ENCODE measurements at regions not wholly inside any gene's neighbourhood (a gene's known extent, or its start where the extent isn't known, plus 50 kb on each side); places are given as distances from the start of the nearest gene placed in this dataset.

DNA sequence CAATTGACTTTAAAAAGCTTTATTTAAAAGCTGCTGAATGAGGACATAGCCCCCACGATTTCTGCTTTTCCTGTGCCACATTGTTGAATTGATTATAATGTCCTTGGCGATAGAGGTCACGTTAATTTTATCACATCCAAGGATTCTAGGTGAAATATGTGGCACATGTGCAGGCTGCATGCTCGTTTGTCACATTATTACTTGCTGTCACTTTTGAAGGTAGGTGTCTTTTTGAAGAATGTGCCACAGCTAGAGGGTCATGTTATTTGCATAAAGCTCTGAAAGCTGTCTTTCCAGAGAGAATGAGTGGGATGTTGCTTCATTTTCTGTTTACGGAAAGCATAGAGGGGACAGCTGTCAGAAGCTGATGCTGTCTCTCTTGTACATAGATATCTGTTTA is 927.6 kb upstream of the ATXN8OS start:
- DNase-seq (ENCODE audit: extremely low read depth in 1 of 4, low spot score in 3 of 4): no peak
- Histone ChIP-seq H3K9me1 (ENCODE audit: control insufficient read depth, insufficient read depth, low read length) (no peaks in the 10 kb centered on the region), H3K27me3 (ENCODE audit: control insufficient read depth in 2 of 2, insufficient read depth in 2 of 2, low read length in 2 of 2) (no peaks in the 10 kb centered on the region), H3K4me2 (ENCODE audit: insufficient read depth, low read length) (no peak overlapping the region), H3K9ac (ENCODE audit: insufficient read depth in 1 of 2, low read depth in 2 of 2, low read length in 2 of 2) (no peak overlapping the region), H3K36me3 (ENCODE audit: control insufficient read depth, insufficient read depth, low read length) (no peaks in the 10 kb centered on the region), H3K4me3 (no peak overlapping the region), H3K27ac (ENCODE audit: extremely low read depth, low read depth, low read length) (no peak overlapping the region), H4K20me1 (replicated peaks; ENCODE audit: control insufficient read depth, insufficient read depth, low read length) (no peaks in the 10 kb centered on the region), H3K79me2 (ENCODE audit: control insufficient read depth, insufficient read depth, low read length) (no peaks in the 10 kb centered on the region), H2AFZ (ENCODE audit: low read depth, low read length) (no peak overlapping the region), H3K9me3 (replicated peaks; ENCODE audit: control insufficient read depth, insufficient read depth, low read depth, low read length) (no peaks in the 10 kb centered on the region), H3K4me1 (replicated peaks in 1 of 2; ENCODE audit: control insufficient read depth in 2 of 2, insufficient read depth in 2 of 2, low read length in 2 of 2) (no peaks in the 10 kb centered on the region)
- FAIRE-seq: no peak
- no peak for ATAC-seq
- BruUV-seq (replicated peaks): no TSS peak
- ChIA-PET POLR2A (no interaction called here), CTCF (ENCODE audit: low intra/inter-chr PET ratio) (no interaction called here)
- intact Hi-C loops (cut with micrococcal nuclease) (no loop called here), in situ Hi-C loops (cut with MboI) (no loop called here)
- TF ChIP-seq, protein P1, sequence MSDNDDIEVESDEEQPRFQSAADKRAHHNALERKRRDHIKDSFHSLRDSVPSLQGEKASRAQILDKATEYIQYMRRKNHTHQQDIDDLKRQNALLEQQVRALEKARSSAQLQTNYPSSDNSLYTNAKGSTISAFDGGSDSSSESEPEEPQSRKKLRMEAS (CRISPR knock-in tag; IDR thresholded peaks at IDR 0.05): no peak
- TF ChIP-seq, protein P2, sequence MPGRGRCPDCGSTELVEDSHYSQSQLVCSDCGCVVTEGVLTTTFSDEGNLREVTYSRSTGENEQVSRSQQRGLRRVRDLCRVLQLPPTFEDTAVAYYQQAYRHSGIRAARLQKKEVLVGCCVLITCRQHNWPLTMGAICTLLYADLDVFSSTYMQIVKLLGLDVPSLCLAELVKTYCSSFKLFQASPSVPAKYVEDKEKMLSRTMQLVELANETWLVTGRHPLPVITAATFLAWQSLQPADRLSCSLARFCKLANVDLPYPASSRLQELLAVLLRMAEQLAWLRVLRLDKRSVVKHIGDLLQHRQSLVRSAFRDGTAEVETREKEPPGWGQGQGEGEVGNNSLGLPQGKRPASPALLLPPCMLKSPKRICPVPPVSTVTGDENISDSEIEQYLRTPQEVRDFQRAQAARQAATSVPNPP (IDR thresholded peaks at IDR 0.05; ENCODE audit: borderline replicate concordance, insufficient read depth, insufficient read length): no peak
- TF ChIP-seq CBX3 (IDR thresholded peaks at IDR 0.05; ENCODE audit: borderline replicate concordance in 1 of 2, low read length in 2 of 2) (no peak), HDAC1 (IDR thresholded peaks at IDR 0.05) (no peak), ZNF263 (CRISPR knock-in tag; IDR thresholded peaks at IDR 0.05; ENCODE audit: borderline replicate concordance) (no peak), TARDBP (IDR thresholded peaks at IDR 0.05) (no peak), KLF6 (CRISPR knock-in tag; IDR thresholded peaks at IDR 0.05; ENCODE audit: borderline replicate concordance) (no peak), ZNF274 (IDR thresholded peaks at IDR 0.05; ENCODE audit: borderline replicate concordance, low read depth, low read length) (no peak)
- TF ChIP-seq, protein P3, sequence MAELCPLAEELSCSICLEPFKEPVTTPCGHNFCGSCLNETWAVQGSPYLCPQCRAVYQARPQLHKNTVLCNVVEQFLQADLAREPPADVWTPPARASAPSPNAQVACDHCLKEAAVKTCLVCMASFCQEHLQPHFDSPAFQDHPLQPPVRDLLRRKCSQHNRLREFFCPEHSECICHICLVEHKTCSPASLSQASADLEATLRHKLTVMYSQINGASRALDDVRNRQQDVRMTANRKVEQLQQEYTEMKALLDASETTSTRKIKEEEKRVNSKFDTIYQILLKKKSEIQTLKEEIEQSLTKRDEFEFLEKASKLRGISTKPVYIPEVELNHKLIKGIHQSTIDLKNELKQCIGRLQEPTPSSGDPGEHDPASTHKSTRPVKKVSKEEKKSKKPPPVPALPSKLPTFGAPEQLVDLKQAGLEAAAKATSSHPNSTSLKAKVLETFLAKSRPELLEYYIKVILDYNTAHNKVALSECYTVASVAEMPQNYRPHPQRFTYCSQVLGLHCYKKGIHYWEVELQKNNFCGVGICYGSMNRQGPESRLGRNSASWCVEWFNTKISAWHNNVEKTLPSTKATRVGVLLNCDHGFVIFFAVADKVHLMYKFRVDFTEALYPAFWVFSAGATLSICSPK (IDR thresholded peaks at IDR 0.05; ENCODE audit: borderline replicate concordance): no peak
- 3% methylated on average over 5 of the region's 5 CpGs for WGBS (ENCODE audit: insufficient coverage, low coverage, missing lambda C conversion rate)

All from K562 (cell line).